Upper lobe of left lung (tissue), 6 donors: ENCODE measurements at regions not wholly inside any gene's neighbourhood (a gene's known extent, or its start where the extent isn't known, plus 50 kb on each side); places are given as distances from the start of the nearest gene placed in this dataset.

Experiments used
- ATAC-seq, 2 donors: fragments of 200-7000 bp; cut with Tn5 transposase; one replicate each; pipeline ENCODE4 v1.9.1; 2022; ENCODE audit warnings: mild to moderate bottlenecking in 2 of 2, moderate library complexity in 2 of 2; ENCODE audit not compliant: low FRiP score in 2 of 2
- DNase-seq, 2 donors: peaks; one replicate each; pipeline ENCODE4 v3.0.0-alpha.2; 2019 to 2020
- H3K27ac ChIP-seq, 4 donors: fragments of 200-600 bp; sonication (generic); one replicate each; pipeline ENCODE4 v1.5.1; 2016 to 2019
- H3K27me3 ChIP-seq, 4 donors: fragments of 200-600 bp; sonication (generic); one replicate each; pipeline ENCODE4 v1.5.1; 2017 to 2019
- H3K36me3 ChIP-seq, 4 donors: fragments of 200-600 bp; sonication (generic); one replicate each; pipeline ENCODE4 v1.5.1; 2016 to 2019
- H3K4me1 ChIP-seq, 4 donors: fragments of 200-600 bp; sonication (generic); one replicate each; pipeline ENCODE4 v1.5.1; 2018 to 2019
- H3K4me3 ChIP-seq, 4 donors: fragments of 200-600 bp; sonication (generic); one replicate each; pipeline ENCODE4 v1.5.1; 2017 to 2019; ENCODE audit warnings: mild to moderate bottlenecking in 2 of 4, moderate library complexity in 1 of 4
- H3K9me3 ChIP-seq, 4 donors: fragments of 200-600 bp; sonication (generic); one replicate each; pipeline ENCODE4 v1.5.1; 2018 to 2019
- CTCF ChIP-seq, 6 experiments: fragments of 450-650 bp in 4 of 6; fragments of 200-600 bp in 2 of 6; sonication (generic) in 2 of 6; IDR thresholded peaks; one replicate each; pipeline ENCODE4 v1.5.1; 2016 to 2019; ENCODE audit warnings: antibody characterized with exemption in 6 of 6
- EP300 ChIP-seq, 4 donors: sonication (generic); formaldehyde crosslinking; IDR thresholded peaks; one replicate each; pipeline ENCODE4 v1.5.1; 2017; ENCODE audit warnings: antibody characterized with exemption in 4 of 4, control low read depth in 2 of 4
- POLR2A ChIP-seq, 4 donors: fragments of 450-650 bp; IDR thresholded peaks; one replicate each; pipeline ENCODE4 v1.5.1; 2016 to 2017; ENCODE audit warnings: antibody characterized with exemption in 4 of 4, mild to moderate bottlenecking in 2 of 4
- POLR2AphosphoS5 ChIP-seq, 2 donors: sonication (generic); formaldehyde crosslinking; IDR thresholded peaks; one replicate each; pipeline ENCODE4 v1.5.1; 2017; ENCODE audit warnings: antibody characterized with exemption in 2 of 2
- WGBS, 2 donors: methylation state at CpG; one replicate each; pipeline ENCODE4 v1.1.5; 2017 to 2018; 5-methylcytosine and 5-hydroxymethylcytosine counted together
- donor health status: DM: no; HTN: no; CAD: no; lungs with moderate emphysema.
- donor health status: DM: no; HTN: yes; CAD: no; lungs with severe emphysema.

- no peak overlapping the region for H3K4me3 ChIP-seq
- ATAC-seq (no peak), DNase-seq (no peak)
- H3K9me3 ChIP-seq: no peaks in the 10 kb centered on the region
- H3K4me1 ChIP-seq: no peaks in the 10 kb centered on the region
- H3K27ac ChIP-seq: no peak overlapping the region
- WGBS, 2 donors: 77 to 86% methylated on average over 2 of the region's 2 CpGs
- TF ChIP-seq POLR2AphosphoS5 (IDR thresholded peaks at IDR 0.05) (no peak), EP300 (IDR thresholded peaks at IDR 0.05) (no peak), POLR2A (IDR thresholded peaks at IDR 0.05) (no peak), CTCF (IDR thresholded peaks at IDR 0.05) (no peak)
- H3K36me3 ChIP-seq: no peaks in the 10 kb centered on the region
- no peaks in the 10 kb centered on the region for H3K27me3 ChIP-seq
Measured at GRCh38 chr17:13428611-13429042, 173.1 kb downstream of the HS3ST3A1 start.

GRCh38 chr17:13426991-13427390, 174.7 kb downstream of the HS3ST3A1 start:
- H3K27me3 ChIP-seq: no peaks in the 10 kb centered on the region
- DNase-seq: no peak
- no peak for ATAC-seq
- H3K27ac ChIP-seq: no peak overlapping the region
- H3K36me3 ChIP-seq: no peaks in the 10 kb centered on the region
- no peaks in the 10 kb centered on the region for H3K4me1 ChIP-seq
- H3K4me3 ChIP-seq: no peak overlapping the region
- TF ChIP-seq POLR2A (IDR thresholded peaks at IDR 0.05): no peak
- TF ChIP-seq CTCF (IDR thresholded peaks at IDR 0.05): no peak
- TF ChIP-seq POLR2AphosphoS5 (IDR thresholded peaks at IDR 0.05): no peak
- no peak for TF ChIP-seq EP300 (IDR thresholded peaks at IDR 0.05)
- no peaks in the 10 kb centered on the region for H3K9me3 ChIP-seq

- Histone ChIP-seq H3K27ac (no peak overlapping the region), H3K27me3 (no peaks in the 10 kb centered on the region), H3K4me3 (no peak overlapping the region), H3K36me3 (no peaks in the 10 kb centered on the region), H3K4me1 (peaks cover 0 to 4% (median 0%) of the 10 kb centered on the region in 4 donors), H3K9me3 (no peaks in the 10 kb centered on the region)
- ATAC-seq (no peak), DNase-seq (no peak)
- WGBS, 2 donors: 92 to 93% methylated on average over 4 of the region's 4 CpGs
- TF ChIP-seq CTCF (IDR thresholded peaks at IDR 0.05): no peak
- TF ChIP-seq POLR2A (IDR thresholded peaks at IDR 0.05): no peak
- TF ChIP-seq POLR2AphosphoS5 (IDR thresholded peaks at IDR 0.05): no peak
- TF ChIP-seq EP300 (IDR thresholded peaks at IDR 0.05): no peak
Measured at GRCh38 chr17:13425390-13425789, 176.3 kb downstream of the HS3ST3A1 start.

- TF ChIP-seq POLR2A (IDR thresholded peaks at IDR 0.05) (no peak), CTCF (IDR thresholded peaks at IDR 0.05) (no peak), EP300 (IDR thresholded peaks at IDR 0.05) (no peak), POLR2AphosphoS5 (IDR thresholded peaks at IDR 0.05) (no peak)
- 78 to 84% methylated on average over 2 of the region's 2 CpGs for WGBS, 2 donors
- DNase-seq (no peak), ATAC-seq (no peak)
- H3K4me1 ChIP-seq: peaks cover 0 to 8% (median 2%) of the 10 kb centered on the region in 4 donors
- no peaks in the 10 kb centered on the region for H3K27me3 ChIP-seq
- H3K27ac ChIP-seq: no peak overlapping the region
- no peak overlapping the region for H3K4me3 ChIP-seq
- no peaks in the 10 kb centered on the region for H3K36me3 ChIP-seq
- no peaks in the 10 kb centered on the region for H3K9me3 ChIP-seq
Measured at GRCh38 chr17:13421581-13422130, 180.1 kb downstream of the HS3ST3A1 start.

- Histone ChIP-seq H3K4me3 (no peak overlapping the region), H3K27ac (peak overlapping the region in 3 of 4 donors; percentile 54 to 71 (median 71)), H3K27me3 (no peaks in the 10 kb centered on the region), H3K4me1 (peaks cover 7 to 16% (median 8%) of the 10 kb centered on the region in 4 donors), H3K9me3 (no peaks in the 10 kb centered on the region), H3K36me3 (no peaks in the 10 kb centered on the region)
- ATAC-seq (peak; percentile 64 to 79), DNase-seq (no peak)
- TF ChIP-seq CTCF (IDR thresholded peaks at IDR 0.05): peak in 1 of 6 experiments; percentile 10
- TF ChIP-seq POLR2A (IDR thresholded peaks at IDR 0.05): peak in 1 of 4 donors; percentile 11
- peak in 1 of 2 donors; percentile 84 for TF ChIP-seq POLR2AphosphoS5 (IDR thresholded peaks at IDR 0.05)
- TF ChIP-seq EP300 (IDR thresholded peaks at IDR 0.05): peak; percentile 19 to 99 (median 73)
- WGBS, 2 donors: 49 to 70% methylated on average over 2 of the region's 2 CpGs
Measured at GRCh38 chr17:13420878-13421277, 180.9 kb downstream of the HS3ST3A1 start.
